Cardiac muscle cell (in vitro differentiated cells and primary cell): ENCODE measurements at regions not wholly inside any gene's neighbourhood (a gene's known extent, or its start where the extent isn't known, plus 50 kb on each side); places are given as distances from the start of the nearest gene placed in this dataset.

Source experiments
- DNase-seq, 2 donors: peaks; one replicate each; pipeline versions ENCODE4 v3.0.0 to v3.0.0-alpha.2; 2010 to 2017; ENCODE audit warnings: low read depth in 1 of 2, low spot score in 1 of 2
- H3K27ac ChIP-seq: fragments of 200-600 bp; sonication (generic); 2 replicates; pipeline ENCODE4 v1.5.1; 2016
- H3K27me3 ChIP-seq: fragments of 200-600 bp; sonication (generic); 2 replicates; pipeline ENCODE4 v1.6.0; 2016; ENCODE audit warnings: control low read depth
- H3K36me3 ChIP-seq: fragments of 200-600 bp; sonication (generic); 2 replicates; pipeline ENCODE4 v1.5.1; 2016; ENCODE audit warnings: control low read depth
- H3K4me1 ChIP-seq: fragments of 200-600 bp; sonication (generic); 2 replicates; pipeline ENCODE4 v1.8.1; 2017; ENCODE audit warnings: low read depth, mild to moderate bottlenecking, mixed run types
- H3K4me3 ChIP-seq: fragments of 200-600 bp; sonication (generic); 2 replicates; pipeline ENCODE4 v1.5.1; 2016; ENCODE audit warnings: mild to moderate bottlenecking
- H3K9me3 ChIP-seq: fragments of 200-600 bp; sonication (generic); 2 replicates; pipeline ENCODE4 v1.5.1; 2017; ENCODE audit warnings: low read depth, mild to moderate bottlenecking, control low read depth
- TF ChIP-seq, protein P1 (sequence below): IDR thresholded peaks from 2 replicates; pipeline ENCODE4 v1.5.1; 2012; ENCODE audit warnings: low read depth, mild to moderate bottlenecking, low read length

DNA sequence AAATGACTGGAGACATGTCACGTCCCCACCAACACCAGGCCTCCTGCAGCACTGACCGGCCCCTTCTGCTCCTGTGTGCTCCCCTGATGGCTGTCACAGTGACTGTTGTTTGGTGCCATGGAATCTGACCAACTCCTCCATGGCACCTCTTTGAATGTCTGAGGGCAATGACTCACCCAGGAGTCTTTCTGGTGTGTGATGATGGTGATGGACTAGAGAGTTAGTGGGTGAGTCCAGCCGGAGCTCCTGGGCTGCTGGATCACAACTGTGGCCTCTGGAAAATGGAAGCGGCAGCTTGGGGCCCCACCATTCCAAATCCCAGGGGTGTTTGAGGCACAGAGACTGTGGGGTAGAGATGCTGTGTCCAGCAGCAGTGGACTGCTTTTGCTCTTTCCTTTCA, 133.3 kb downstream of the TFAP2C start:
- Histone ChIP-seq H3K4me1 (no peaks in the 10 kb centered on the region), H3K36me3 (no peaks in the 10 kb centered on the region)

DNA sequence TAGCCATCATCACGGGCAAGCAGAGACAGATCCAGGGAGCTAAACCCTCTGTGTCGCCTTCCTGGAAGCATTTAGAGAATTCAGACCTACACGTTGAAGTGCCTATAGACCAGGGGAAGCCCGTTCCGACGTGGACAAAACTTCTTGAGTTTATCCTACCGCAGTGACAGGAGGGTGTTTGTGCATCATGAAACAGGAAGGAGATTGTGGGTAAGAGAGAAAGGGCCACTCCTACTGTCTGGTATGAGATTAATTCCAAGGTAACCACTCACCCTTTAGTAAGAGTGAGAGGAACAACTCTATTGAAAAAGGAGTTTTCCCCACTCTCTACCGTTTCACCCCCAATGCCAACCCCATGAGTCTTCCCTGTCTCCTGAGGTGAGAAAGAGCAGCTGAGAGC, 133.7 kb downstream of the TFAP2C start:
- Histone ChIP-seq H3K36me3 (no peaks in the 10 kb centered on the region), H3K27me3 (no peaks in the 10 kb centered on the region), H3K4me3 (no peak overlapping the region), H3K4me1 (no peaks in the 10 kb centered on the region), H3K9me3 (no peaks in the 10 kb centered on the region), H3K27ac (no peak overlapping the region)
- TF ChIP-seq, protein P1, sequence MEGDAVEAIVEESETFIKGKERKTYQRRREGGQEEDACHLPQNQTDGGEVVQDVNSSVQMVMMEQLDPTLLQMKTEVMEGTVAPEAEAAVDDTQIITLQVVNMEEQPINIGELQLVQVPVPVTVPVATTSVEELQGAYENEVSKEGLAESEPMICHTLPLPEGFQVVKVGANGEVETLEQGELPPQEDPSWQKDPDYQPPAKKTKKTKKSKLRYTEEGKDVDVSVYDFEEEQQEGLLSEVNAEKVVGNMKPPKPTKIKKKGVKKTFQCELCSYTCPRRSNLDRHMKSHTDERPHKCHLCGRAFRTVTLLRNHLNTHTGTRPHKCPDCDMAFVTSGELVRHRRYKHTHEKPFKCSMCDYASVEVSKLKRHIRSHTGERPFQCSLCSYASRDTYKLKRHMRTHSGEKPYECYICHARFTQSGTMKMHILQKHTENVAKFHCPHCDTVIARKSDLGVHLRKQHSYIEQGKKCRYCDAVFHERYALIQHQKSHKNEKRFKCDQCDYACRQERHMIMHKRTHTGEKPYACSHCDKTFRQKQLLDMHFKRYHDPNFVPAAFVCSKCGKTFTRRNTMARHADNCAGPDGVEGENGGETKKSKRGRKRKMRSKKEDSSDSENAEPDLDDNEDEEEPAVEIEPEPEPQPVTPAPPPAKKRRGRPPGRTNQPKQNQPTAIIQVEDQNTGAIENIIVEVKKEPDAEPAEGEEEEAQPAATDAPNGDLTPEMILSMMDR: no peak
- no peak for DNase-seq

More for the DNA sequence above, 133.3 kb downstream of the TFAP2C start:
- Histone ChIP-seq H3K27ac (no peak overlapping the region), H3K27me3 (no peaks in the 10 kb centered on the region), H3K9me3 (no peaks in the 10 kb centered on the region), H3K4me3 (no peak overlapping the region)
- TF ChIP-seq, protein P1: no peak
- DNase-seq: no peak

DNA sequence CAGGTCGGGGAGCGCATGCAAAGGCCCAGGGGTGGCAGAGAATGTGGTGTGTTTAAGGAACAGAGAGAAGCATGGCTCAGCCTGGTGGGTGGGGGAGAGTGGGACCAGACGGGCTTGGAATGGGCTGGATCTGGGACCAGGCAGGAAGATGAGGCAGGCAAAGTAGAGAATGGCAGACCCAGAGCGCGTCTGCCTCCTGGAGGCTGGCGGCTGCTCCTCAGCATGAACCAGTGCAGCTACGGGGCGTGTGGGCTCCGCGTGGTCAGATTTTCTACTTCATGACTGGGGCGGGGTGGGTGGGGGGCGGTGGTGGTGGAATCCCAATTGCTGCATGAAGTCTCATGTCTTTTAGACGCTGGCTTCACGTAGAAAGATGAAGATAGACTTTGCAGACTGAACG, 135.6 kb downstream of the TFAP2C start:
- no peaks in the 10 kb centered on the region for H3K36me3 ChIP-seq
- TF ChIP-seq, protein P1: no peak
- DNase-seq: no peak
- no peak overlapping the region for H3K27ac ChIP-seq
- H3K4me3 ChIP-seq: no peak overlapping the region
- no peaks in the 10 kb centered on the region for H3K9me3 ChIP-seq
- H3K4me1 ChIP-seq: no peaks in the 10 kb centered on the region
- H3K27me3 ChIP-seq: no peaks in the 10 kb centered on the region

DNA sequence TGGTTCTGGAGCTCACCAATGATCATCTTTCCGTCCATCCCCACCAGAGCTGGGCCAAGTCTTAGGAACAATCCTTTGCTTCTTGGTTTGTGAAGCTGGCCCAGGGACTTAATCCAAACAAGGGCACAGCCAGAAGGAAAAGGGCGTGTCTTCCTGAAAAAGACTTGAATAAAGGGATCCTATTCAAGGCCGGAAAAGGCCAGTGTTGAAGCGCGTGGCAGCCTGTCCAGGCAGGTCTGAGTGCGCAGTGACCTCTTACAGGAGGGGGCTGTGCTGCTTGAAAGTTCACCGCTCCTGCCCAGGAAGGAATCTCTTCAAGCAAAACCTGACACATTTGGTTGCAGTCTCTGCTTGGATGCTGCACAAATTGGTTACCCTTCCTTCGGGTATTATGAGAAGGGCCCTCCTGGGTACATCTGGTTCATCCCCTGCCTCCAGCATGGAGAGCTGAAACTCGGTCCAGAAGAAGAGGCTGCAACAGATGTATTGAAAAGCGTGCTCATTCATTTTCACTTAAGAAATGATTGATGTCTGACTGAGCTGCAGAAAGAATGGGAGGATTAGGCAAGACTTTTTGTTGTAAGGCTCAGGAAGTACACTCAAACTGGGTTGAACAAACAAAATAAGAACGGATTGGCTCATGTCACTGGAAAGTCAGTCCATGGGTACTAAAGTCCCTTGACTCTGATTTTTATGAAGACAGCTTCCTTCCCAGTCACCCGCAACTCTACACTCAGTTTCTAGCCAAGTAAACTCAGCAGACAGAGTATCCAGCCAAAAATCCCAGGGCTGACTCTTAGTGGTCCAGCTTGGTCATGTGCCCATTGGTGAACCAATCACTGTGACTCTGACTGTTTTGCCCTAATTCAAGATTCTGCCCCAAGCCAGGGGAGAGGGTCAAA, 136.3 kb downstream of the TFAP2C start:
- Histone ChIP-seq H3K27me3 (no peaks in the 10 kb centered on the region), H3K27ac (no peak overlapping the region), H3K4me3 (no peak overlapping the region), H3K4me1 (no peaks in the 10 kb centered on the region), H3K9me3 (no peaks in the 10 kb centered on the region), H3K36me3 (no peaks in the 10 kb centered on the region)
- no peak for DNase-seq
- TF ChIP-seq, protein P1: no peak

DNA sequence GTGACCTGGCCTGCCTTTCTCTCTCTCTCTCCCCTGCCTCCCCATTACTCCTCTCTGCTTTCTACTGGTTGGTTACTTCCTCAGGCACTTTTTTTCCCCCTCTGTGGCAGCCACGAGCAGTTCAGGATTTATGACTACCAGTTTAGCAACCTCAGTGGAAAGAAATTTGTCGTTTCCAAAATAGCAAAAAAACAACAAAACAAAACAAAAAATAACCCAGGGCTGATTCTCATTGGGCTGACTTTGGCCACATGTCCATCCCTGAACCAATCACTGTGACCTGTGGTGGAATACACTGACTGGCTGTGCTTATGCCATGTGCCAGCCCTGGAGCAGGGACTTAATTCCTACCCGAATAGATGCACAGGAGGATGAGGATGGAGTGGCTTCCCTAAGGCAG, 137.4 kb downstream of the TFAP2C start:
- H3K27me3 ChIP-seq: no peaks in the 10 kb centered on the region
- no peaks in the 10 kb centered on the region for H3K9me3 ChIP-seq
- TF ChIP-seq, protein P1: no peak
- DNase-seq: no peak
- no peaks in the 10 kb centered on the region for H3K4me1 ChIP-seq
- H3K4me3 ChIP-seq: no peak overlapping the region
- no peak overlapping the region for H3K27ac ChIP-seq
- no peaks in the 10 kb centered on the region for H3K36me3 ChIP-seq
